Tibial nerve (tissue), 4 donors: ENCODE measurements at regions not wholly inside any gene's neighbourhood (a gene's known extent, or its start where the extent isn't known, plus 50 kb on each side); places are given as distances from the start of the nearest gene placed in this dataset.

Source experiments
- DNase-seq, 2 donors: peaks; one replicate each; pipeline ENCODE4 v3.0.0-alpha.2; 2019; ENCODE audit warnings: low spot score in 2 of 2
- H3K27ac ChIP-seq, 4 donors: fragments of 200-600 bp; sonication (generic) in 3 of 4; one replicate each; pipeline ENCODE4 v1.5.1; 2017 to 2019; ENCODE audit warnings: mild to moderate bottlenecking in 1 of 4
- H3K27me3 ChIP-seq, 2 donors: fragments of 200-600 bp; sonication (generic) in 1 of 2; one replicate each; pipeline versions ENCODE4 v1.5.1 to v1.6.0; 2017 to 2019
- H3K36me3 ChIP-seq, 3 donors: fragments of 200-600 bp; sonication (generic); one replicate each; pipeline ENCODE4 v1.5.1; 2018 to 2019
- H3K4me1 ChIP-seq, 4 donors: fragments of 200-600 bp; sonication (generic) in 3 of 4; one replicate each; pipeline ENCODE4 v1.5.1; 2017 to 2019
- H3K4me3 ChIP-seq, 4 donors: fragments of 200-600 bp; sonication (generic) in 3 of 4; one replicate each; pipeline ENCODE4 v1.5.1; 2017 to 2019; ENCODE audit warnings: mild to moderate bottlenecking in 1 of 4, moderate library complexity in 1 of 4
- H3K9me3 ChIP-seq, 4 donors: fragments of 200-600 bp; sonication (generic) in 3 of 4; one replicate each; pipeline ENCODE4 v1.5.1; 2017 to 2019
- EP300 ChIP-seq, 2 donors: sonication (generic); formaldehyde crosslinking; IDR thresholded peaks; one replicate each; pipeline ENCODE4 v1.6.1; 2017; ENCODE audit warnings: antibody characterized with exemption in 2 of 2, mild to moderate bottlenecking in 1 of 2
- POLR2A ChIP-seq, 2 donors: fragments of 450-650 bp; IDR thresholded peaks; one replicate each; pipeline ENCODE4 v1.6.1; 2017; ENCODE audit warnings: antibody characterized with exemption in 2 of 2, mild to moderate bottlenecking in 2 of 2, moderate library complexity in 2 of 2
- whole genome bisulfite sequencing, 2 donors: methylation state at CpG; one replicate each; pipeline ENCODE4 v1.1.5; 2018; 5-methylcytosine and 5-hydroxymethylcytosine counted together
- TF ChIP-seq, protein P1 (sequence below), 5 experiments: fragments of 200-600 bp in 3 of 5; fragments of 450-650 bp in 2 of 5; sonication (generic) in 3 of 5; IDR thresholded peaks; one replicate each; pipeline ENCODE4 v1.5.1; 2016 to 2019; ENCODE audit warnings: antibody characterized with exemption in 5 of 5, mild to moderate bottlenecking in 3 of 5, moderate library complexity in 2 of 5

DNA sequence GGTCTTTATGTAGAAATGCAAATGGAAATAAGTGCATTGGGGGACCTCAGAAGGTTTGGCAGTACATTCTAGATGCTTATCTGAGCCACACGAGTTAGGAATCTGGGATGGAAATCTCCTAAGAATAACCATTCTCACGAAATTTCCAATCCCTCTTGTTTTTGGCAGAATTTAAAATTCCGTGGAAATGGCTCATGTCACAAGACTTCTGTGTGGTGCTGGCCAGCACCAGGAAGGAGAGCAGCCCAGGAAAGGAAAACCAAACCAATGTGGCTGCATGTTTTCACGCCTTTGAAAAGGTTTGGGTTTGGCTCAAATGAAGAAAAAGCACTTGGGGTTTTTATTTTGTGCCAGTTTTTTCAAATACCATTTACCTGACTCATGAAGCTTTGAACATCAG is 80.1 kb upstream of the KCNK2 start:
- no peak overlapping the region for H3K4me3 ChIP-seq
- H3K27me3 ChIP-seq: no peaks in the 10 kb centered on the region
- H3K36me3 ChIP-seq: no peaks in the 10 kb centered on the region
- peaks cover 0 to 16% (median 0%) of the 10 kb centered on the region in 4 donors for H3K4me1 ChIP-seq
- H3K27ac ChIP-seq: peak overlapping the region in 1 of 4 donors; percentile 24
- 58 to 68% methylated on average over 4 of the region's 4 CpGs for WGBS, 2 donors
- no peaks in the 10 kb centered on the region for H3K9me3 ChIP-seq
- no peak for DNase-seq
- TF ChIP-seq POLR2A (IDR thresholded peaks at IDR 0.05): no peak
- TF ChIP-seq, protein P1, sequence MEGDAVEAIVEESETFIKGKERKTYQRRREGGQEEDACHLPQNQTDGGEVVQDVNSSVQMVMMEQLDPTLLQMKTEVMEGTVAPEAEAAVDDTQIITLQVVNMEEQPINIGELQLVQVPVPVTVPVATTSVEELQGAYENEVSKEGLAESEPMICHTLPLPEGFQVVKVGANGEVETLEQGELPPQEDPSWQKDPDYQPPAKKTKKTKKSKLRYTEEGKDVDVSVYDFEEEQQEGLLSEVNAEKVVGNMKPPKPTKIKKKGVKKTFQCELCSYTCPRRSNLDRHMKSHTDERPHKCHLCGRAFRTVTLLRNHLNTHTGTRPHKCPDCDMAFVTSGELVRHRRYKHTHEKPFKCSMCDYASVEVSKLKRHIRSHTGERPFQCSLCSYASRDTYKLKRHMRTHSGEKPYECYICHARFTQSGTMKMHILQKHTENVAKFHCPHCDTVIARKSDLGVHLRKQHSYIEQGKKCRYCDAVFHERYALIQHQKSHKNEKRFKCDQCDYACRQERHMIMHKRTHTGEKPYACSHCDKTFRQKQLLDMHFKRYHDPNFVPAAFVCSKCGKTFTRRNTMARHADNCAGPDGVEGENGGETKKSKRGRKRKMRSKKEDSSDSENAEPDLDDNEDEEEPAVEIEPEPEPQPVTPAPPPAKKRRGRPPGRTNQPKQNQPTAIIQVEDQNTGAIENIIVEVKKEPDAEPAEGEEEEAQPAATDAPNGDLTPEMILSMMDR (IDR thresholded peaks at IDR 0.05): no peak

DNA sequence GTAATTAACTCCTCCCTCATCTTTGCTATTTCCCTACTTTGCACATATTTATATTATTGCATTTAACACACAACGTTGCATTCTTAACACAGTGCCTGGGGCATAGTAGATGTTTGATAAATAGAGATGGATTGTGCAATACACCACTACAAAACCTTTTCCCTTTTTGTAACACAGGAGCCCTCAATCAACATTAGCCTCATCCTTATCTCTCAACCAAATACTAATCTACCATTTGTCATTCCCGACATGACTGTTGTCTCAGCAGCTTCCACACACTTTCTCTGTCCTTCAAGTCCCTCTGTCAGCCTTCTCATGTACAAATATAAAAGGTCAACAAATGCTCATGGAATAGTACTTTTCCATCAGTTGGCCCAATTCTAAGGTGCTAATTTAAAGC is 78.9 kb upstream of the KCNK2 start:
- 75 to 90% methylated on average over 2 of the region's 2 CpGs for WGBS, 2 donors
- Histone ChIP-seq H3K4me3 (no peak overlapping the region), H3K36me3 (no peaks in the 10 kb centered on the region), H3K9me3 (no peaks in the 10 kb centered on the region), H3K27ac (no peak overlapping the region), H3K27me3 (no peaks in the 10 kb centered on the region), H3K4me1 (peaks cover 0 to 16% (median 0%) of the 10 kb centered on the region in 4 donors)
- TF ChIP-seq, protein P1 (IDR thresholded peaks at IDR 0.05): no peak
- TF ChIP-seq POLR2A (IDR thresholded peaks at IDR 0.05) (no peak), EP300 (IDR thresholded peaks at IDR 0.05) (no peak)
- no peak for DNase-seq

DNA sequence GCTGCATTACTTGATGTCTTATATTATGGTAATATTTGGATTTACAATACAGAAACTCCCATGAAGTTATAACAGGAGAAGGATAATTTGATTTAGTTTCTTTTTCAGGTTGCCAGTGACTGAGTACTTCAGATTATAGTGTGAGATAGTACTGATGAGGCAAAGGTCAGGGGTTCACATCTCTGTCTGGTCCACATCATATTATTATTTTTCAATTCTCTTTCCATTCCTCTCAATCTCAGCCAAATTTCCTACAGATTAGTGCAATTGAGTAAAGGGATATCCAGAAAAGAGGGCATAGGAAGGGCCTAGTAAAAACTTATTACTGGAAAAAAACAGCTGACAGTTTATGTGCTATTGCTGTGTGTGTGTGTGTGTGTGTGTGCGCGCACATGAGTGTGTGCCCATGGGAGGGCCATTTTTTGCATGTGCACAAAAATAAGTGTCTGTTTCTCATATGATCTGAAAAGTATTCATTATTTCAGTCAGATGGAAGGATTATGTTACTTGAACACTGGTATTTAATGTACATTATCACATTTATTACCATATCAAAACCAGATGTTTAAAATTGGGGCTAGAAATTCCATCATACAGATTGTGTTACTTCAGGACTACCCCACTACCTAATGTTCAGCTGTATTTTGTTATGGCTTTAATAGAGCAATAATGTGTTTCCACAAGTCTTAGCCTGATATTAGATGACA is 78.3 kb upstream of the KCNK2 start:
- Histone ChIP-seq H3K4me3 (no peak overlapping the region), H3K4me1 (peaks cover 0 to 16% (median 0%) of the 10 kb centered on the region in 4 donors), H3K27ac (peak overlapping the region in 1 of 4 donors; percentile 28), H3K27me3 (no peaks in the 10 kb centered on the region), H3K9me3 (no peaks in the 10 kb centered on the region), H3K36me3 (no peaks in the 10 kb centered on the region)
- no peak for DNase-seq
- 90 to 92% methylated on average over 2 of the region's 2 CpGs for WGBS, 2 donors
- TF ChIP-seq EP300 (IDR thresholded peaks at IDR 0.05): no peak
- no peak for TF ChIP-seq POLR2A (IDR thresholded peaks at IDR 0.05)
- TF ChIP-seq, protein P1 (IDR thresholded peaks at IDR 0.05): no peak

DNA sequence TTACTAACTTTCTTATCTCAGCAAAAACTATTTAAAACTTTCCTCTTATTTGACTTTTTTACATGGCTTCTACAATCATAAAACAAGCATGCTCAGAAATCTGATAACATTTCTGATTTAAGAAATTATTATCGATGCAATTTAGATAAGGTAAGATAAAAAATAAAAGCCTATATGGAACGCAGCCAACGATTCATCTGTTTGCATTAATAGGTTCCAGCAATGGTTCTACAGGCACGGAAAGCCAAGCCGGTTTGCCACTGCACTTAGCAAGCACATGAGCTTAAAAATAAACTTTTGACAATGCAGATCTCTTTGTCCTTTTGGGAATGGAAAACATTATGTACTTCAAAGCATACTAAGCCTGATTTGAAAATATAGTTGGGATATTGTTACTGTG is 77.5 kb upstream of the KCNK2 start:
- H3K4me3 ChIP-seq: no peak overlapping the region
- H3K36me3 ChIP-seq: no peaks in the 10 kb centered on the region
- peaks cover 0 to 16% (median 0%) of the 10 kb centered on the region in 4 donors for H3K4me1 ChIP-seq
- WGBS, 2 donors: 28 to 45% methylated on average over 5 of the region's 5 CpGs
- H3K27ac ChIP-seq: peak overlapping the region in 2 of 4 donors; percentile 28 to 58
- H3K9me3 ChIP-seq: no peaks in the 10 kb centered on the region
- TF ChIP-seq EP300 (IDR thresholded peaks at IDR 0.05) (no peak), POLR2A (IDR thresholded peaks at IDR 0.05) (no peak)
- TF ChIP-seq, protein P1 (IDR thresholded peaks at IDR 0.05): no peak
- DNase-seq: no peak
- H3K27me3 ChIP-seq: no peaks in the 10 kb centered on the region

DNA sequence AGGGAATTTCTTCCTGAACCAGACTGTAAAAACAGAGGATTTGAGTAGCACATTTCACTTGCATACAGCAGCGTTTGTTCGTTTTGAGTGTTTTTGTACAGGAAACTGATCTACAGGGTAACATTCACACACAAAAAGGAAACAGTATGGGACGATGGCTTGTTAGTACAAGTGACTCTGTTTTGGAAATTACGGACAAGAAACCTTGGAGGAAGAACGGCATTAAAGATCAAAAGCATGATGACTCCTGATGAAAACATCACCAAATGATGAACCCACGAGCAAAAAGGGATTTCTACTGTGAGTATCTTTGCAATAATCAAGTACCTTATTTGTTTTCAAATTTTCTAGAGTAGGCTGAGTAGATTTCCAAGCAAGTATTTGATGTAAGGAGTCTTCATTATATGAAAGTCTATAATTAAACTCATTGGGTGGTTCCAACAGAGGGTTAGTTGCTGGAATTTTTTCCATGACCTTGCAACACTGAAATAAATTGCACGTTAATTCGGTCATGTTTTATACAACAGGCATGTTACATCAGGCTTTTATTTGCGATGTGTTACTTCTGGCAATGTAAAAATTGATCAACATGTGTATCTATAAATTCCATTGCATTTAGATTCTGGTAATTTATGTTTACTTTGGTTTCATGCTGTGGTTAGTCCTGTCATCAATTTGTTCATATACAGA is 76.7 kb upstream of the KCNK2 start:
- TF ChIP-seq POLR2A (IDR thresholded peaks at IDR 0.05) (no peak), EP300 (IDR thresholded peaks at IDR 0.05) (no peak)
- TF ChIP-seq, protein P1 (IDR thresholded peaks at IDR 0.05): no peak
- peak overlapping the region in 2 of 4 donors; percentile 43 to 58 for H3K27ac ChIP-seq
- H3K4me3 ChIP-seq: peak overlapping the region in 1 of 4 donors; percentile 4
- 38 to 45% methylated on average over 9 of the region's 9 CpGs for WGBS, 2 donors
- no peaks in the 10 kb centered on the region for H3K27me3 ChIP-seq
- no peak for DNase-seq
- no peaks in the 10 kb centered on the region for H3K36me3 ChIP-seq
- peaks cover 0 to 16% (median 0%) of the 10 kb centered on the region in 4 donors for H3K4me1 ChIP-seq
- no peaks in the 10 kb centered on the region for H3K9me3 ChIP-seq
